ENCODE measurements at regions not wholly inside any gene's neighbourhood (a gene's known extent, or its start where the extent isn't known, plus 50 kb on each side); places are given as distances from the start of the nearest gene placed in this dataset.
"Not testable (repeated sequence)": the region's sequence is repeated elsewhere in the genome, so short reads cannot be mapped to it uniquely, and the experiment has no call there.

- DNase-seq: no peak
Measured at GRCh38 chr16:65318138-65318537, 196.3 kb upstream of the CDH11 start.

- no peak for DNase-seq
Measured at GRCh38 chr16:65316808-65317207, 194.9 kb upstream of the CDH11 start.

GRCh38 chr16:65315081-65315780 lies 193.4 kb upstream of the CDH11 start:
- DNase-seq: no peak

DNA sequence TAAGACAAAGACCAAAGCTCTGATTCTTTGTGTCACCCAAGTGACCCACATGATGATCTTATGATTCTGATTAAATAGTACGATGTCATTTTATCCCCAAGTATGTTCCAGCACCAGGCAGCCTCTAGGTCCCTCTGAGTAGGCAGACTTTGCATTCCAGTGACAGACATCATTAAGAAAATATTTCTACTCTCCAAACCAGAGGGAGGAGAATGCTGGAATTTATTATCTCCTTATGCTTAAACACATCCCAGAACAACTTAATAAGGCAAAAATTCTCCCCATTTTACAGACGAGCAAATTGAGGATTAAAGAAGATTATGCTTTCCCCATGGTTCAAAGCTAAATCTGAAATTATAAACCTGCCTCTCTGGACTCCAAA lies 192.8 kb upstream of the CDH11 start:
- DNase-seq: no peak

DNA sequence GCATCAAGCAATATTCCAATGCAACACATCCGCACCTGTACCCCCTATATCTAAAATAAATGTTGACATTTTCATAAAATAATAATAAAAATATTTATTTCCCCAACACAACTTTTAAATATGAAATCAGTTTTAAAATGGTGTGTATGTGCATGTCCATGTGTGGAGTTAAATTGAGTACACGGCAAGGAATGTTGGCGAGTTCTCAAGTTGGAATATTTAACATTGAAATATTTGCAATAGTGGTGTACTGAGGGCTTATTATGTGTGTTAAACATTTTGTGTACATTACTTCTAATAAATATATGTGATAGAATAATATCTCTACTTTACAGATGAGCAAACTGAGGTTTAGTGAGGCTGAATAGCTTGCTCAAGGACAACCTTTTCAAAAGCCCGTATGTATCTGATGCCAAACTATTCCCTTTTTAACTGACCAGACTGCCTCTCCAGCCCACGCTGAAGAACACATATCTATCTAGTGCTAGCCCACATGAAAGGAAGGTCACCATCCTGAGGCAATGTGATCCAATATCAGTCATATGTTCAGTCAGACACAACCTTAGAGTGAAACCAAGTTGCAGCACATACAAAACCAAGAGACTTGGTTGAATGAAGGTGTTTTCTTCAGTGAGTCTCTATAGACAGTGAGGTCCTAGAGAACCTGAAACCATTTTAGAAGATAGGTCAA lies 192.2 kb upstream of the CDH11 start:
- no peak for DNase-seq

GRCh38 chr16:65312795-65313194 lies 190.9 kb upstream of the CDH11 start:
- no peak for DNase-seq

GRCh38 chr16:65312071-65312470 lies 190.2 kb upstream of the CDH11 start:
- DNase-seq: no peak

DNA sequence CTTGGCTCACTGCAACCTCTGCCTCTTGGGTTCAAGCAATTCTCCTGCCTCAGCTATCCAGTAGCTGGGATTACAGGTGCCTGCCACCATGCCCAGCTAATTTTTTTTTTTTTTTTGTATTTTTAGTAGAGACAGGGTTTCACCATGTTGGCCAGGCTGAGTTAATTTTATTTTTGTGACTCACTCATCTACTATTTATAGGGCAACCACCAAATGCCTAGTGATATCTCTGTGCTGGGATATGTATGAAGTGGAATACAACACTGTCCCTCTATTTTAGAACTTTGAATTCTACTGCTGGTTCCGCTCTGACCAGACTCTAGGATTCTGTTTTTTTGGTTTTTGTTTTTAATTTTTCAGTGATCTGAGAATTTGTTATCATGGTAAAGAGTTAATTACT lies 188.6 kb upstream of the CDH11 start:
- not testable (repeated sequence) for DNase-seq

DNA sequence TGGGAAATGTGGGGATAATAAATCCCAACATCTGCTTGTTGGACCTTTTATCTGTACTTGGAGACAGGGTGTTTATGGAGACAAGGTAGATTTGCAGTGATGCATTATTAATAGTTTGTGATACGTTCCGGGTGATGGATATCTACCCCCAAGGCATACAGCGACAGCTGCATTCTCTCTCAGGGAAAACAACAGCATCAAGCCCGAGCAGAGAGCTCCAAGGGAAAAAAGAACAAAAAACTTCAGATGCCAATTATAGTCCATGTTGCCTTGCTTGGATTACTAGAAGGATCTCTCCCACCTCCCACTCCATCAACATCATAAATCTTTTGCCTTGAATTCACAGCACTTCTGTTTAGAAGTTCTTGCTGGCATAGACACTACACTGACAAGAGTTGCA lies 187.5 kb upstream of the CDH11 start:
- no peak for DNase-seq

- no peak for DNase-seq
Measured at GRCh38 chr16:65308506-65308905, 186.6 kb upstream of the CDH11 start.

- DNase-seq: no peak
Measured at GRCh38 chr16:65307286-65307685, 185.4 kb upstream of the CDH11 start.

- DNase-seq: no peak
Measured at GRCh38 chr16:65306722-65307121, 184.9 kb upstream of the CDH11 start.

DNA sequence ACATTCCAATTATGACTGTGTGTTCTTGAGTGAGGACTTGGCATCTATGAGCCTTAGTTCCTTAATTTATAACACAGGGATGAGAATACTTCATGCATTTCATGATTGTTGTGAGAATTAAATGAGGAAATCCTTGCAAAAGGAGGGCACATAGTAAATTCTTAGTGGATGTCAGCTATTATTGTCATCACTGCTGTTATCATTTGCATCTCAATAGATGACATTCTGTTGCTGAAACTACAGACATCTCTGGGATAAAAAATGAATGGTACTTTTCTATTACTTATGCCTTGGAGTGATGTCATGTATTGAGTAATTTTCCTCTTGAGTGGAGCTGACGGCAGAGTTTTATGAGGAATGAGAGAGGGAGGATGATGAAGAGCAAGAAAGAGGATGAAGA lies 184.4 kb upstream of the CDH11 start:
- no peak for DNase-seq

DNA sequence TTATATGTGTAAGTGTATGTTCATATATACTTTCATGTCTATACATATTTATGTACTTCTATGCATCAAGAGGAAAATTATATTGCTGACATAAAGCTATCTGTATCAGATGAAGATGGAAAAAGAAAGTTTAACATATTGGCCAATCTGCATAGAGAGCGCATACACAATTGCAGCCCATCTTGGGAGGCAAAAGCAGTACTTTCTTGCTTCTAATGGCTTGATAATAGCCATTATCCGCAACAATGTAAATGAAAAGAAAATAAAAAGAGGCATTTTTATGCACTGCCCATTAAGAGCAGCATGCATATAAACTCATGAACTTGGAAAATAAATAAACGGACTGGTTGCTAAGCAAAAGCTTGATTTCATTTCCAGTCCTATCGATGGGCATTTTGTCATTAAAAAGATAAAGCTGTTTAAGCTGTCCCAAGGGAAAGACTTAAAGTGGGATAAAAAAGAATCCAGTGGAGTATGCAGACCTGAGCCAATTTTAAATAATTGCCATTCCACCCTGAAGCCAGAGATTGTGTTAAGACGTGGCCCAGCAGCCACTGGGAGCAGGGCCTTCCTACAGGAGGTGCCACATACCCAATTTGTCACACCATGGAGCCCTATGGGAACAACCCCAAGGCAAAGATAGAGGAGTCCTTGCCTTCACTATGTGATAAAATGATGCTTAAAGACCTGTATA lies 183.6 kb upstream of the CDH11 start:
- no peak for DNase-seq

- DNase-seq: no peak
Measured at GRCh38 chr16:65301029-65301428, 179.2 kb upstream of the CDH11 start.

DNA sequence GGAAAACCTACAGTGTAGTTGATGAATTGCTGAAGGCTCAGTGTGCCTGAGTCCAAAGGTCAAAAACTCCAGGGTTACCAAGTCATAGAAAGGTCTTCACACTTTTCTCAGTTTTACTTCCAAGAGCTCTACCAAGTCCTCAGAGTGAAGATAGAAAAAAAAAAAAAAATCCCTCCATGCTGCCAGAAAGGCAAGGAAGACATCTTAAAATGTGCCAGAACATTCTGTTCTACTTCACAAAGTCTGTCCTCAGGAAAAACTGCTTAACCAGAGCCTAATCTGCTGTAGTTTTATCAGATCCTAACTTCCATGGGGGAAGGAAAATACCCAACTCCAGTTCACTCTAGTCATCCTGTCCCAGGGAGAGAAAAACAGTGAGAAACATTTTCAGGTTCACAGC lies 175.6 kb upstream of the CDH11 start:
- no peak for DNase-seq

DNA sequence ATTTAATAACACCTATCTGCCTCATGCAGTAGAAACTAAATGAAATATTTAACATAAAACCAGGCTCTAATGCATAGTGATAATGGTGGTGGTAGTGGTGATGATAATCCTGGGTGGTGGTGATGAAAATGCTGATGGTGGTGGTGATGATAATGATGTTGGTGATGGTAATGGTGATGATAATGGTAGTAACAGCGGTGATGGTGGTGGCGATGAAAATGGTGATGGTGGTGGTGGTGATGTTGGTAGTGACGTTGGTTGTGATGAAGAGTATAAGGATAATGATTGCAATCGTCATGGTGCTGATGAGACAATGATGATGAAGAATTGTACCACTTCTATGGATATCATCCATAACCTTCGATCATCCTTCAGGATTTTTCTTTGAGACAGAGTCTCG lies 173.7 kb upstream of the CDH11 start:
- DNase-seq: no peak

- DNase-seq: no peak
Measured at GRCh38 chr16:65294708-65295107, 172.8 kb upstream of the CDH11 start.

GRCh38 chr16:65294165-65294564 lies 172.3 kb upstream of the CDH11 start:
- no peak for DNase-seq

GRCh38 chr16:65289022-65289421 lies 167.2 kb upstream of the CDH11 start:
- DNase-seq: no peak

- DNase-seq: no peak
Measured at GRCh38 chr16:65287307-65287706, 165.4 kb upstream of the CDH11 start.

- no peak for DNase-seq
Measured at GRCh38 chr16:65285128-65286048, 163.5 kb upstream of the CDH11 start.

- DNase-seq: no peak
Measured at GRCh38 chr16:65284626-65285025, 162.8 kb upstream of the CDH11 start.
